Daoy (cell line): ENCODE measurements at regions not wholly inside any gene's neighbourhood (a gene's known extent, or its start where the extent isn't known, plus 50 kb on each side); places are given as distances from the start of the nearest gene placed in this dataset.
"Not testable (repeated sequence)": the region's sequence is repeated elsewhere in the genome, so short reads cannot be mapped to it uniquely, and the experiment has no call there.

Experiments
- DNase-seq: peaks from one replicate; pipeline ENCODE4 v3.0.0-alpha.2; 2015; ENCODE audit warnings: low read depth

DNA sequence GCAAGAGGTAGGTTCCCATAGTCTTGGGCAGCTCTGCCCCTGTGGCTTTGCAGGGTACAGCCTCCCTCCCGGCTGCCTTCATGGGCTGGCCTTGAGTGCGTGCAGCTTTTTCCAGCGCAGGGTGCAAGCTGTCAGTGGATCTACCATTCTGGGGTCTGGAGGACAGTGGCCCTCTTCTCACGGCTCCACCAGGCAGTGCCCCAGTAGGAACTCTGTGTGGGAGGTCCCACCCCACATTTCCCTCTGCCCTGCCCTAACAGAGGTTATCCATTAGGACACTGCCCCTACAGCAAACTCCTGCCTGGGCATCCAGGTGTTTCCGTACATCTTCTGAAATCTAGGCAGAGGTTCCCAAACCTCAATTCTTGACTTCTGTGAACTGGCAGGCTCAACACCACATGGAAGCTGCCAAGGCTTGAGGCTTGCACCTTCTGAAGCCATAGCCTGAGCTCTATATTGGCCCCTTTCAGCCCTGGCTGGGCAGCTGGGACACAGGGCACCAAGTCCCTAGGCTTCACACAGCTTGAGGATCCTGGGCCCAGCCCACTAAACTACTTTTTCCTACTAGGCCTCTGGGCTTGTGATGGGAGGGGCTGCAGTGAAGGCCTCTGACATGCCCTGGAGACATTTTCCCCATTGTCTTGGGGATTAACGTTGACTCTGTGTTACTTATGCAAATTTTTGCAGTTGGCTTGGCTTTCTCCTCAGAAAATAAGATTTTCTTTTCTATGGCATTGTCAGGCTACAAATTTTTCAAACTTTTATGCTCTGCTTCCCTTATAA, 482.7 kb downstream of the CNTN3 start:
- not testable (repeated sequence) for DNase-seq

- DNase-seq: no peak
Observed at GRCh38 chr3:74129611-74130010, 484.8 kb downstream of the CNTN3 start.

DNA sequence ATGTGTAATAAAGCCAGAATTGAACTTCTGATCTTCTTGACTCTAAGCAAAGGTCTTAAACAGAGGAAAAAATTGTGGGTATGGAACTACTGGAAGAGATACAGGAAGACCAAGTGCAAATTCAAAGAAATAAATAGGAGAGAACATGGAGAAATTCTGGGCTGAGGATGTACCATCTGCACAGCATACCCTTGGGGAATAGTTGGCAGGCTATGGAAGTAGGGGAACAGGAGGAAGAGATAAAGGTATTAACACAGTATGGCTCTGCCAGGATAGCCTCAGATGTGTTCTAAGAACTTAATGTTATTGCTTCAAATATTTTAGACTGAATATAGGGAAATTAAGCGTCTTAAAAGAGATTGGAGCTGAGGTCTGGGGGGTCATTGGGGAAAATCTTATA, 485.4 kb downstream of the CNTN3 start:
- no peak for DNase-seq

DNA sequence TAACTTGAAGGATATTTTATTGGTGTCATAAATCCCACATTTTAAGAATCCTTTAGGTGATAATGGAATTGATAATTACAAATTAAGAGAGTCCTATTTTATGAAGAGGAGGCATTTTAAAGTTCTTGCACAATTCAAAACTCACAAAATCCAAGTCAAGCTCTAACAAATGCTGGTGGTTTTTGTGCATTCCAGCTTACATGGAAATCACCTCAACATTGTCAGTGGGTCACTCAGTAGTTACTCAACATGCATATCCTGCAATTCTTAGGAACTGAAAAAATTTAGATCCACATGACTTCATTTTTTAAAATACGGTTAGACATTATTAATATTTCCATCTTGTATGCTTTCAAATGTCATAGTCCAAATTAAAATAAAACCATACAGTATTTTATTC, 487.2 kb downstream of the CNTN3 start:
- DNase-seq: no peak

- DNase-seq: no peak
Observed at GRCh38 chr3:74124782-74125181, 489.7 kb downstream of the CNTN3 start.

DNA sequence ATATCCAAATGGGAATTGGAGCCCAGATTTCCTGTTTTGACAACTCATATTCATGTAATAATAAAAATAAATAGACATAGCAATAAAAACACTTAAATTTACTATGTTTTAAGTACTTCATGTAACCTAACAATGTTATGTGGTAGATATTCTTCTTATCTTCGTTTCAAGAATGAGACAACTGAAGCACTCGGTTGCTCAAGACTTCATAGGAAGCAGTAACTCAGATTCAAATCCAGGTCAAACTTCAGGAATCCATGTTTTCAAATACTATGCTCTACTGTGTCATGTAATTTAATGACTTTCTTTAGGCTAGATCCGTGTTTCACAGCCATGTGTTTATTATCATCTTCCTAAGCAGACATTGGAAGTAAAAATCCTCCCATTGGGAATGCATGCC, 492.2 kb downstream of the CNTN3 start:
- no peak for DNase-seq

DNA sequence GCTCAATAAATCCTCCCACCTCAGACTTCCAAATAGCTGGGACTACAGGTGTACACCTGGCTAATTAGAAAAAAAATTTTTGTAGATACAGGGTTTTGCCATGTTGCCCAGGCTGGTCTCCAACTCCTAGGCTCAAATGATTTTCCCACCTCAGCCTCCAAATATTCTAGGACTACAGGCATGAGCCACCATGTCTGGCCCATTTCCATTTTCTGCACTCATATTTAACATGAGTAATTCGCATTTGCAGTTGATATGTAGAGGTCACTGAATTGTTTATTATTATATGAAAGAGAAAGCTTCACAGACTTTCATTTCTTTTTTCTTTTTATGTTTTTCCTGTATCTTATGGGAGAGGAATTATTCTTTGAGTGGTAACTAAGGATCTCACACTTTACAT, 492.7 kb downstream of the CNTN3 start:
- no peak for DNase-seq

DNA sequence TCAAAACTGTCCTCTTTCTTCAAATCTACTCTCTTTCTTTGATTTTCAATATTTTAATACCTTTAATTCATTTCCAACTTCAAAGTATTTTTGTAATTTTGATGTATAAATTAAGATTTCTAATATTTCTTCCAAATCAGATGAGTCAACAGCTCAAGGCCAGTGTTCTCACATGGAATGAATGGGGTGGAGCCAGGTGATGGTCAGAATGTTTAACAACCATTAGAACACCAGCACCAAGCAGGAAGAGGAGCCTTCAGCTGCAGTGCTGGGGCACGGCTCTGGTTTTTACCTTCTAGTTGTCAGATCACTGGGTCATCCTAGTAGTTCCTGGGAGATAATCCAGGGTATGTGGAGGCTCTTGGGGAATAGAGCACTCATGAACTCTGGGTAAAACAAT, 494.5 kb upstream of the PDZRN3 start:
- no peak for DNase-seq

DNA sequence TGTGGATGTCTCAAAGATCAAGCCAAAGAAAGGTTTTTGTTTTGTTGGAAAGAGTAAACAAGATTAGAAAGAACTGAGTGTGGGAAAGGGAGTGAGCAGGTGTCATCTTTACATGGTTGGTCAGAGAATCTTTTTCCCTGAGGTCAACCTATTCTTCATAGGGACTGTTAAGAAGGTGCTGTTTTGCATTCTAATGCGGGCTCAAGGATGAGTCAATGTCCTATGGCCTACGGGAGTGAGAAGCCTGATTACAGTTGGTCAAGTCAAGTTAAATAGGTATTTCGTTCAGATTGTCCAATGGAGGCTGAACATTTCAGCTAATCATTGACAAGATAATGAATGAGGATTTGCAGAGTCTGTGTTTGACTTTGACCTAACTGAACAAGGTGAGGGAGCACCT, 491.2 kb upstream of the PDZRN3 start:
- DNase-seq: no peak

DNA sequence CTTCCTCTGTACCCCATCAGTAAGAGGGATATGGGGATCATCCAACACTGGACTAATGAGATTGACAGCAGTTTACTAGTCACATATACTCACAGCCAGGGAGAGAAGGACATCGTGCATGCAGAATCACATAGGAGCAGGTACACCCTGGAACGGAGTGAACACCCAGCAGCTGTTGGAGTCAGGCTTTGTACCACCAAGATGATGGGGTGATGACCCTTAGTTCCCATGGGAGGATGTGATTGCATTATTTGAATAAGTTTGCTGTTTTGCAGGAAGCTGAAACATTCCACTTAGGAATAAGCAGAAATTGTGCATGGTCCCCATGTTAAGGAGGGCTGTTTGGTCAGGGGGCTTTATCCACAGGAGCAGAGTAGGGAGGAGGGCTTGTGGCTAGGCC, 482.7 kb upstream of the PDZRN3 start:
- DNase-seq: no peak

GRCh38 chr3:74106925-74107324, 482.2 kb upstream of the PDZRN3 start:
- no peak for DNase-seq

DNA sequence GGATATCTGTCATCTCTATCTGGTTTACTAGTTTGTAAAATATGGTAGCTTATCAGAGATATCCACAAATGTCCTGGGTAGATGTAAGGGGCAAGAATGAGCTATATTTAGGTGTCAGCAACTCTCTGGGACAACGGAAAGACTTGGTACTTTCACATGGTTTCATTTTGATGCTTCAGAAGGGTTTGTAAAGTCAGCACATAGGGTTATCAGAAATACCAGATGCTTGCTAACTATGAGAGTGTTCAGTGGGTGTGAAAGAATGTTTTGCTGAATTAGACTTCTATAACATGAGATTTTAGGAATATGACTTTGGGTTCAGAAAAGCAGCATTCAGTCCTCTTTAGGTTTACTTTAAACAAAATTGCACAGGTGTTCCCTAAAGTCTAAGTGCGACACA, 466.5 kb upstream of the PDZRN3 start:
- no peak for DNase-seq

GRCh38 chr3:74089814-74090213, 465.1 kb upstream of the PDZRN3 start:
- DNase-seq: no peak

DNA sequence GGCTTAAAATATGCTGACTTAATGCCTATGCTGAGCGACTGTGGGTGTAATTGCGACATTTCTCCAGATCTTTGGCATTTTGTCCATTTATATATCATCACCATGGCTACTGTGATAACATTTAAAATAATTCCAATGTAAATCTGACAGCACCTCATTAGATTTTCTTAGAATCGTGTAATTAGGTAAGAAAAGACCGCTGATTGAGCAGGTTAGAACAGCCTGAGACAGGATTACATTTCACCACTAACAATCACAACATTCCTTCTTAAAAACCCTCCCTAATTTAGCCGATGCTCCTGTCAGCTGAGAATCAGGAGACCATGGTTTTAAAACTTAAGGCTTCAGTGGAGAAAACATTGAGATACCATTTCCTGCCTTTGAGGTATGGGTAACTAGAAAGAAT, 455.3 kb upstream of the PDZRN3 start:
- DNase-seq: no peak

DNA sequence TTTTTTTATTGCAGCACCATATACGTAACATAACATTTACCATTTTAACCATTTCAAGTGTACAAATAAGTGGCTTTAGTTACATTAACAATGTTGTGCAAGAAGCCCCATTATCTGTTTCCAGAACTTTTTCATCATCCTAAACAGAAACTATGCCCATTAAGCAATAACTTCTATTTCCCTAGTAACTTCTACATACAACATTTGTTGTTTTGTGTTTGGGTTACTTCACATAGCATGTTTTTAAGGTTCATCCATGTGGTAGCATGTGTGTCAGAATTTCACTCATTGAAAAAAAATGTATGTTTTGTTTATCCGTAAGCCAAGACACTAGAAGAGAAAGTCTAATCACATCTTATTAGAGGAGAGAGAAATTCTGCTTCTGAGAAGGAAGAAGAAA, 450.5 kb upstream of the PDZRN3 start:
- DNase-seq: no peak

DNA sequence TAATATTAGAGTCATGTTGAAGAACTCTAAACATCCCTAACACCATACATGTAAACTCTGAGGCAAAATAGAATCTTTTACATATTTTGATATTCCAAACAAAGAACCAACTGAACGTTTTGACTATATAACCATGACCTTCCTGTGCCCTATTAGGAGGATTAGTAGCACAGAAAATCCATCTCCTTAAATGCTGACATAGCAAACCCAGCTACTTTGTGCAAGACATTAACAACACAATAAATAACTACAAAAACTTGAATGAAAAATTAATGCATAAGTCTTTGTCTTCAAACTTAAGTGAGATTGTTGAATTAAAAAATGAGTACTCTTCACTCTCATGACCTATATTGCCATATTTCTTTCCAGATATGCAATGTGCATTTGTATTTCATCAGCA, 450.0 kb upstream of the PDZRN3 start:
- no peak for DNase-seq

DNA sequence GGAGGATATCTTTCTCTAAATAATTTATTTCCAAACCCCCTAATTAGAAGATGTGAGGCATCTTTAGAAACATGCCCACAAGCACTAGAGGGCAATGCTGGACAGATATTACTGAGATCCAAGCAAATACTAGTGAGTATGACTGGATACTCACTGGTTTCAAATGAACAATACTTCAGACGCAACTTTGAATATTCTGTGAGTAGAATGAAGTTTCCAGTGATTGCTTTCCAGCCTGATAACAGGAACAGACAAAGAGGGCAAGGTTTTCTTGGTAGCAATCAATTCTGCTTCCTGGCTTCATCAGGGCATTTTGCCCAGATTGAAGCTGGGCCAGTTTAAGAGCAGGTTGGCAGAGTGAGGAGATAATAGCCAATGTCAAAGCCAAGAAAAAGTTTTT, 442.6 kb upstream of the PDZRN3 start:
- no peak for DNase-seq

DNA sequence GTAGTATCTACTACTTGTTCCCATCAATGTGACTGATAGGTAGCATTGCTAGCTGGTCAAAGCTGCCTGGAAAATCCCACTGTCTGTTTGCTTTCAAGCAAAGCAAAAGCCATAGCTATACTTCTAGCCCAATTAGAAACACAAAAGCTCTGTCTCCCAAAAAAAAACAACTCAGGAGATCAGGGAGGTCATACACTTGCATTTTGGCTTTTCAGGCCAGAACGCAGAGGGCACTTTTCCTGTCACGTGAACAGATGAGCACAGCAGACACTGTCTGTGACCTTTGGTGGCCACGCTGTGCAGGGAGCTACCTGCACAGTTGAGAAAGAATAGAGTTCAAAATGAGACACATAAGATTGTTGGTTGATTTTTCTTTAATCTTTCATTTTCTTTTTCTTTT, 441.7 kb upstream of the PDZRN3 start:
- DNase-seq: no peak

DNA sequence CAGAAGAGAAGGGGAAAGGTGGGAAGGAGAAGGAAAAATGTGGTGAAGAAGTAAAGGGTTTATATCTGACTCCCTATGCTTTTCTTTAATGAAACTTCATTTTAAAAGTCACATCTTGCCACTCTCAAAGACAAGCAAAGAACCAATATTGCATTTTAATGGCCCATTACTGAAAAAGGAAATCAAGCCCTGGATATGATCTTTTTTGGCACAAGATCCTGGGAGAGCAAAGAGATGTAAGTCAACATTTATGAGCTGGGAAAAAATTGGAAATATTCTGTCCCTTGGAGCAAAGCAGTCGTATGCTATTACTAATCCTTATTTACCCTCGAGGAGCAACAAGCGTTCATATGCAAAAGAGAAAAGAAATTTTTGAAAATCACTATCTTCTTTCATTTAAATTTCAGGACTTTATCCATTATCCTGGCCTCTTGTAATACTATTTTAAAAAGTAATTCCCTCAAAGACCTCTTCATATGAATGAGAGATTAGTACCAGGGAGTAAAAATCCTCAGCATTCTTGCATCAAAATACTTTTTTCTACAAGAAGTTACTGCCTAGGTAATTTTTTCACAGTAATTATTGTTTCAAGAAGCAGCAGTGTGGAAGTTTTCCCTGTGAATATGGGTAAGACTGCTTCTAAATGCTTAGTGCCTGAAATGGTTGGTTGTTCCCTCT, 435.3 kb upstream of the PDZRN3 start:
- no peak for DNase-seq

DNA sequence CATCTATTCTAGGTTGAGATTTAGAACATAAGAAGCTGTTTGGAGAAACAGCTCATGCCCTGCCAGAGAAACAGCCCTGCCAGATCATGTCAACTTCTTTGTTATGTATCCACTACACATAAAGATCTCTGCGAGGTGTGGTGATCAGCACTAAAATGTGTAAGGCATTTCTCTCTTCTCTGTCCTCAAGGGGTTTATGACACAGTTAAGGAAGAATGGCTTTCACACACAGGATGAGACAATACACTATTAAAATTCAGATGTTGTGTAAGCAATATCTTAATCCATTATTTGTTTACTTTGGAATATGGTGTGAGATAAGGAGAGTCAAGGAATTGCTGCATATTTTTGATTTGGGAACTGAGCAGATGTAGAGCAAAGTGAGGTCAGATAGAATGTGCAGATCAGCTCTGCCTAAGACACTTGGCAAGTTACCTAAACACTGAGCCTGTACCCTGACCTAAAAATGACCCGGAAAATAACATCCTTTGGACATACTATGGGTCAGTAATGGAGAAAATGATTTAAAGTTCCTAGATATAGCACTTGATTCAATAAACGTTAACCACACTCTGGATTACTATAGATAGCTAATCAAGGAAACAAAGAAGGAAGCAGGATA, 434.7 kb upstream of the PDZRN3 start:
- DNase-seq: no peak

DNA sequence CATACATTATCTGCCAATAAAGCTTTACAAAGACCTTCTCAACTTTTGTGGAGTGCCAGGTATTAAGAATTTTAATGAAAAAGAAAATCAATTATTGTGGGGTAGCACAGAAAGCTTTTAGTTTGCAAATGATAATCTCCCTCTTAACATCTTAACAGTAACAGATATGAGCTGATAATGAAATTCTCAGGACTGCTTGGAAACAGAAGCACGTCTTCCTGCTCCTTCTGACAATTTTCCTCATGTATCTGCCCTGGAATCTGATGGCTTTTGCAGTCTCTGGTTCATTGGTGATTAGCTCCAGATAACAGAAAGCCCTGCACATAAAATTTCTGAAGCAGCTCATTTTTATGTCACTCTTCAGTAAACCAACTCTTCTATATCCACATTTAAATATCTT, 432.4 kb upstream of the PDZRN3 start:
- DNase-seq: no peak

- no peak for DNase-seq
Observed at GRCh38 chr3:74055061-74055460, 430.3 kb upstream of the PDZRN3 start.

GRCh38 chr3:74054566-74054965, 429.8 kb upstream of the PDZRN3 start:
- DNase-seq: no peak
